ENCODE measurements at regions not wholly inside any gene's neighbourhood (a gene's known extent, or its start where the extent isn't known, plus 50 kb on each side); places are given as distances from the start of the nearest gene placed in this dataset.

DNA sequence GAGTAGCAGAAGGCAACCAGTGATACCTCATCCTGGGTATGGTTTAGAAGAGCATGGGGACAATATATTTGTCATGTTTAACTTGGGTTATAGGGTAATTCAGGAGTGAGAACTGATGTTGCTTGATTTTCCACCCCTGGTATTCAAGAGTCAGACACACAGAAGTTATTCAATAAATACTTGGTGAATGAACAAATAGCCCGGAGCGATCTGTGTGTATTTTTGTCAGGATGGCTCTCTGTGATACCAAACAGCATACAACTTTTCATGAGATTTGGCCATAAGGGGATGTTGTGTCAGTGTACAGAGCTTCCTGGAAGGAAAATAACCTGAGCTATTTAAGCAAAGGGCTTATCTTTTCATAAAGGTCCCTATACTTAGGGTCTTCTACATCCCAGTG, 270.2 kb upstream of the C1orf87 start:
- TF ChIP-seq CTCF (IDR thresholded peaks at IDR 0.05; ENCODE audit: insufficient read depth, low read length) (no peak), POLR2AphosphoS5 (IDR thresholded peaks at IDR 0.05; ENCODE audit: low read depth) (no peak)

Measured in HL-60 (cell line).